Loucy (cell line): ENCODE measurements at regions not wholly inside any gene's neighbourhood (a gene's known extent, or its start where the extent isn't known, plus 50 kb on each side); places are given as distances from the start of the nearest gene placed in this dataset.

Source experiments
- EZH2phosphoT487 ChIP-seq: fragments of 200-600 bp; IDR thresholded peaks from 2 replicates; pipeline ENCODE4 v1.6.1; 2018; ENCODE audit warnings: antibody characterized with exemption, mild to moderate bottlenecking, moderate library complexity, borderline replicate concordance
- TF ChIP-seq, protein P1 (sequence below): fragments of 200-600 bp; sonication (generic); conservative IDR thresholded peaks from 2 replicates; pipeline ENCODE4 v1.5.1; 2014; ENCODE audit warnings: mild to moderate bottlenecking, antibody characterized with exemption, low read length

DNA sequence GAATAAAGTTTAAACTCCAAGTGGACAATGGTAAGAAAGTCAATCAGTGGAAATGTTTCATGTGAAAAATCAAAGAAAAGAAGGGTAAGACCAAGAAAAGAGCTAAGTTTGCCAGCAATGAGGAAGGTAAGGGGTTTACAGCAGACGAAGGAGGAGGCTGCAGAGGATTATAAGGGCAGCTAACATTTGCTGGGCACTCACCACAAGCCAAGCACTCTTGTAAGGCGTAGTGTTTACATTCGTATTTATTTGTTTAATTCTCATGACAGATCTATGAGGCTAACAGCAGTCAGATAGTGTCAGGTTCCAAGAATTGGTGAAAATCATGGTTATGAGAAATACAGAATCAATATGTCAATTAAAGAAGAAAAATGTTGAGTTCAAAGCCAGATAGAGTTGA is 75.2 kb upstream of the NGF start:
- TF ChIP-seq, protein P1, sequence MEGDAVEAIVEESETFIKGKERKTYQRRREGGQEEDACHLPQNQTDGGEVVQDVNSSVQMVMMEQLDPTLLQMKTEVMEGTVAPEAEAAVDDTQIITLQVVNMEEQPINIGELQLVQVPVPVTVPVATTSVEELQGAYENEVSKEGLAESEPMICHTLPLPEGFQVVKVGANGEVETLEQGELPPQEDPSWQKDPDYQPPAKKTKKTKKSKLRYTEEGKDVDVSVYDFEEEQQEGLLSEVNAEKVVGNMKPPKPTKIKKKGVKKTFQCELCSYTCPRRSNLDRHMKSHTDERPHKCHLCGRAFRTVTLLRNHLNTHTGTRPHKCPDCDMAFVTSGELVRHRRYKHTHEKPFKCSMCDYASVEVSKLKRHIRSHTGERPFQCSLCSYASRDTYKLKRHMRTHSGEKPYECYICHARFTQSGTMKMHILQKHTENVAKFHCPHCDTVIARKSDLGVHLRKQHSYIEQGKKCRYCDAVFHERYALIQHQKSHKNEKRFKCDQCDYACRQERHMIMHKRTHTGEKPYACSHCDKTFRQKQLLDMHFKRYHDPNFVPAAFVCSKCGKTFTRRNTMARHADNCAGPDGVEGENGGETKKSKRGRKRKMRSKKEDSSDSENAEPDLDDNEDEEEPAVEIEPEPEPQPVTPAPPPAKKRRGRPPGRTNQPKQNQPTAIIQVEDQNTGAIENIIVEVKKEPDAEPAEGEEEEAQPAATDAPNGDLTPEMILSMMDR = no peak
- TF ChIP-seq EZH2phosphoT487 = no peak
